RWPE2 (cell line): ENCODE measurements at regions not wholly inside any gene's neighbourhood (a gene's known extent, or its start where the extent isn't known, plus 50 kb on each side); places are given as distances from the start of the nearest gene placed in this dataset.
A peak's percentile ranks its signal among the peaks of the same experiment; 100 is the strongest.

Experiments
- ATAC-seq: fragments of 200-7000 bp; cut with Tn5 transposase; 3 replicates; pipeline ENCODE4 v1.9.1; 2021; ENCODE audit warnings: low read depth
- DNase-seq: peaks from one replicate; pipeline ENCODE4 v3.0.0-alpha.2; 2020; ENCODE audit warnings: low spot score
- H3K27ac ChIP-seq: fragments of 450-650 bp; 2 replicates; pipeline ENCODE4 v1.5.1; 2017; ENCODE audit warnings: mild to moderate bottlenecking; ENCODE audit not compliant: poor library complexity, severe bottlenecking
- H3K27me3 ChIP-seq: fragments of 250-450 bp; sonication (Bioruptor Pico); 2 replicates; pipeline ENCODE4 v1.5.1; 2021; ENCODE audit warnings: mild to moderate bottlenecking, moderate library complexity; ENCODE audit not compliant: insufficient read depth, poor library complexity, severe bottlenecking
- H3K36me3 ChIP-seq: fragments of 250-450 bp; sonication (Bioruptor Pico); 2 replicates; pipeline ENCODE4 v1.5.1; 2020; ENCODE audit warnings: low read depth, mild to moderate bottlenecking, moderate library complexity
- H3K4me1 ChIP-seq: fragments of 250-450 bp; sonication (Bioruptor Pico); 2 replicates; pipeline ENCODE4 v1.5.1; 2021; ENCODE audit warnings: mild to moderate bottlenecking, moderate library complexity; ENCODE audit not compliant: insufficient read depth, poor library complexity, severe bottlenecking
- H3K4me3 ChIP-seq: fragments of 250-450 bp; sonication (Bioruptor Pico); 2 replicates; pipeline ENCODE4 v1.5.1; 2021; ENCODE audit warnings: mild to moderate bottlenecking, moderate library complexity; ENCODE audit not compliant: severe bottlenecking
- H3K9me3 ChIP-seq: fragments of 250-450 bp; sonication (Bioruptor Pico); 2 replicates; pipeline ENCODE4 v1.5.1; 2021; ENCODE audit warnings: mild to moderate bottlenecking, moderate library complexity; ENCODE audit not compliant: severe bottlenecking
- CTCF ChIP-seq: fragments of 450-650 bp; IDR thresholded peaks from one replicate; pipeline ENCODE4 v1.5.1; 2017; ENCODE audit warnings: mild to moderate bottlenecking, moderate library complexity; ENCODE audit not compliant: poor library complexity, severe bottlenecking

GRCh38 chr20:40176098-40176841 is 512.8 kb downstream of the MAFB start:
- Histone ChIP-seq H3K4me3 (no peak overlapping the region), H3K27ac (peak overlapping the region; percentile 23), H3K27me3 (no peaks in the 10 kb centered on the region), H3K4me1 (no peaks in the 10 kb centered on the region), H3K9me3 (no peaks in the 10 kb centered on the region), H3K36me3 (no peaks in the 10 kb centered on the region)
- no peak for TF ChIP-seq CTCF
- DNase-seq (no peak), ATAC-seq (peak; percentile 80)

DNA sequence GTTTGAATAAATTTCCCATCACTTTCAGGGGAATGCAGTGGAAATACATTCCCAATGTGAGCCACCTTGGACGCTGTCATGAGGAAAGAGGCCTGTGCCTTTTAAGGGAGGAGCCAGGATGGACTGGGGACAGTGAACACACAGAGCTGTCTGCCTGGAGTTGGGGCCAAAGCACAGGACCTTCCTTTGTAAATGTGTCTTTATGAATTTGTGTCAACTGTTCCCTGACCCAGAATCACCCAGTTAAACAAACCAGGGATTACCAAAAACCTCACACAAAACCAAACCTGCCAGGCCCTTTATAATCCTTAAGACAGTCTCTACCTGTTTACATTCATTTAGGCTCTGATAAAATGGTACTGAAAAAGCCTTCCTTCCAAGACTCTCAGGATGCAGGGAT is 513.7 kb downstream of the MAFB start:
- no peak for DNase-seq
- Histone ChIP-seq H3K36me3 (no peaks in the 10 kb centered on the region), H3K9me3 (no peaks in the 10 kb centered on the region), H3K4me3 (no peak overlapping the region), H3K4me1 (no peaks in the 10 kb centered on the region), H3K27ac (peak overlapping the region; percentile 23), H3K27me3 (no peaks in the 10 kb centered on the region)
- TF ChIP-seq CTCF: no peak
- no peak for ATAC-seq

- H3K27me3 ChIP-seq: no peaks in the 10 kb centered on the region
- no peaks in the 10 kb centered on the region for H3K36me3 ChIP-seq
- no peak for TF ChIP-seq CTCF
- no peak overlapping the region for H3K27ac ChIP-seq
- no peaks in the 10 kb centered on the region for H3K4me1 ChIP-seq
- DNase-seq (no peak), ATAC-seq (no peak)
- H3K4me3 ChIP-seq: no peak overlapping the region
- no peaks in the 10 kb centered on the region for H3K9me3 ChIP-seq
These were observed 515.2 kb downstream of the MAFB start for GRCh38 chr20:40173872-40174271.

- ATAC-seq: no peak
- no peak overlapping the region for H3K4me3 ChIP-seq
- H3K36me3 ChIP-seq: no peaks in the 10 kb centered on the region
- DNase-seq: no peak
- no peak for TF ChIP-seq CTCF
- no peaks in the 10 kb centered on the region for H3K27me3 ChIP-seq
- H3K4me1 ChIP-seq: no peaks in the 10 kb centered on the region
- H3K27ac ChIP-seq: no peak overlapping the region
- no peaks in the 10 kb centered on the region for H3K9me3 ChIP-seq
These were observed 519.9 kb downstream of the MAFB start for GRCh38 chr20:40168981-40169620.

DNA sequence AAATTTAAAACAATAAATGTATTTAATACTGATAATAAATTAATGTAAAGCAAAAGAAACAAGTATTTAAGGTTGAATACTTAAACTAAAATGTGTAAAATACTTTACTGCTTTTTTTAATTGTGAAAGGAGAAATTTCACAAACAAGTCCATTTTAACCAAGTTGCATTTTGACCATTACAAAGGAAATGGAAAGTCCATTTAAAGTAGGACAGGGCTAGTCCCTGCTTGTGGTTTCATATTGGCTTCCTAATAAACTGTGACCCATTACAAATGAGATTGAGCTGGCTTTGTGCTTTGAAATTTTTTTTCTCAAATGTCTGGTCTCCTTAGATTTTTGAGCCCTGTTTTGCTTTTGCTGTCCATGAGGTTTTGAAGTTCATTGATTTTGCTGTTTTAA is 527.6 kb downstream of the MAFB start:
- Histone ChIP-seq H3K27me3 (no peaks in the 10 kb centered on the region), H3K4me3 (no peak overlapping the region), H3K9me3 (no peaks in the 10 kb centered on the region), H3K36me3 (no peaks in the 10 kb centered on the region), H3K4me1 (no peaks in the 10 kb centered on the region), H3K27ac (no peak overlapping the region)
- DNase-seq (no peak), ATAC-seq (no peak)
- TF ChIP-seq CTCF: no peak
